Stomach (tissue), 4 donors: ENCODE measurements at regions not wholly inside any gene's neighbourhood (a gene's known extent, or its start where the extent isn't known, plus 50 kb on each side); places are given as distances from the start of the nearest gene placed in this dataset.

Source experiments
- EP300 ChIP-seq: sonication (generic); formaldehyde crosslinking; IDR thresholded peaks from one replicate; pipeline ENCODE4 v1.6.1; 2017; ENCODE audit warnings: antibody characterized with exemption
- POLR2A ChIP-seq, 4 donors: fragments of 450-650 bp; IDR thresholded peaks; one replicate each; pipeline ENCODE4 v1.6.1; 2016; ENCODE audit warnings: antibody characterized with exemption in 4 of 4, control low read depth in 2 of 4, mild to moderate bottlenecking in 1 of 4, moderate library complexity in 1 of 4
- TF ChIP-seq, protein P1 (sequence below), 7 experiments: fragments of 450-650 bp in 4 of 7; fragments of 200-600 bp in 3 of 7; sonication (generic) in 3 of 7; IDR thresholded peaks; one replicate each; pipeline ENCODE4 v1.5.1; 2016 to 2019; ENCODE audit warnings: antibody characterized with exemption in 7 of 7, control low read depth in 2 of 7, mild to moderate bottlenecking in 1 of 7

DNA sequence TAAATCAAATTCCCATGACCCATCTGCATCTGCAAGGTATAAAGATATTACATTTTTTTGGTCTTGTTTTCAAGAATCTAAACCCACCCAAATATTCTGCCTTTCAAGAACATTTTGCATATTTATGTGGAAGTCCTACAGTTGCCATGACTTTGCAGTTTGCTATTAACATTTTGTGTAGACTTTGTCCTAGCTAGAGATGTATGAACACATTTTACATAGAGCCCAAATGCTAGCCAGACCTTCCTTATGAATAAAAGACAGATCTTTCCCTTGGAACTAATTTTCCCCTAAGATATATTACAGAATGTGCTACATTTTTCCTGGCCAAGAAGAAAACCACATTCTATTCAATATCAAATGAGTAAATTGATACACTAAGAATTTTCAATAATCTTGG is 772.5 kb downstream of the KCNA4 start:
- TF ChIP-seq, protein P1, sequence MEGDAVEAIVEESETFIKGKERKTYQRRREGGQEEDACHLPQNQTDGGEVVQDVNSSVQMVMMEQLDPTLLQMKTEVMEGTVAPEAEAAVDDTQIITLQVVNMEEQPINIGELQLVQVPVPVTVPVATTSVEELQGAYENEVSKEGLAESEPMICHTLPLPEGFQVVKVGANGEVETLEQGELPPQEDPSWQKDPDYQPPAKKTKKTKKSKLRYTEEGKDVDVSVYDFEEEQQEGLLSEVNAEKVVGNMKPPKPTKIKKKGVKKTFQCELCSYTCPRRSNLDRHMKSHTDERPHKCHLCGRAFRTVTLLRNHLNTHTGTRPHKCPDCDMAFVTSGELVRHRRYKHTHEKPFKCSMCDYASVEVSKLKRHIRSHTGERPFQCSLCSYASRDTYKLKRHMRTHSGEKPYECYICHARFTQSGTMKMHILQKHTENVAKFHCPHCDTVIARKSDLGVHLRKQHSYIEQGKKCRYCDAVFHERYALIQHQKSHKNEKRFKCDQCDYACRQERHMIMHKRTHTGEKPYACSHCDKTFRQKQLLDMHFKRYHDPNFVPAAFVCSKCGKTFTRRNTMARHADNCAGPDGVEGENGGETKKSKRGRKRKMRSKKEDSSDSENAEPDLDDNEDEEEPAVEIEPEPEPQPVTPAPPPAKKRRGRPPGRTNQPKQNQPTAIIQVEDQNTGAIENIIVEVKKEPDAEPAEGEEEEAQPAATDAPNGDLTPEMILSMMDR (IDR thresholded peaks at IDR 0.05): no peak
- TF ChIP-seq EP300 (no peak), POLR2A (IDR thresholded peaks at IDR 0.05) (no peak)
